Panc1 (cell line): ENCODE measurements at regions not wholly inside any gene's neighbourhood (a gene's known extent, or its start where the extent isn't known, plus 50 kb on each side); places are given as distances from the start of the nearest gene placed in this dataset.

Source experiments
- ATAC-seq: fragments of 200-7000 bp; cut with Tn5 transposase; 2 replicates; pipeline ENCODE4 v1.9.1; 2020; ENCODE audit warnings: mild to moderate bottlenecking, moderate library complexity
- BruUV-seq: library from RNA; stranded (reverse); fragments of 400-500 nt; replicated peaks from 2 replicates; lab custom pipeline; 2021; lab: Mats Ljungman, UMichigan
- CTCF ChIA-PET: fragments of 300-600 bp; sonication (Branson Sonifier 250); formaldehyde crosslinking; loops from one replicate; lab custom pipeline; 2022; ENCODE audit warnings: antibody characterized with exemption; lab: Charles Lee
- POLR2A ChIA-PET: fragments of 300-600 bp; sonication (Branson Sonifier 250); formaldehyde crosslinking; loops from one replicate; lab custom pipeline; 2022; ENCODE audit warnings: antibody characterized with exemption; lab: Charles Lee
- DNase-seq: peaks from one replicate; pipeline ENCODE4 v3.0.0-alpha.2; 2010; ENCODE audit warnings: low read depth, low spot score
- H3K27ac ChIP-seq: 2 replicates; pipeline ENCODE4 v1.5.1; 2011; ENCODE audit warnings: mild to moderate bottlenecking, low read length, inconsistent platforms
- H3K27me3 ChIP-seq: fragments of 200-500 bp; sonication (Bioruptor generic); 2 replicates; pipeline ENCODE4 v1.6.0; 2014; ENCODE audit warnings: low read length, inconsistent platforms; ENCODE audit not compliant: control insufficient read depth, insufficient read depth
- H3K36me3 ChIP-seq: fragments of 200-500 bp; sonication (Bioruptor generic); 2 replicates; pipeline ENCODE4 v1.5.1; 2014; ENCODE audit warnings: inconsistent platforms, mild to moderate bottlenecking, low read length, moderate library complexity; ENCODE audit not compliant: control insufficient read depth, insufficient read depth
- H3K4me1 ChIP-seq: 2 replicates; pipeline ENCODE4 v1.5.1; 2011; ENCODE audit warnings: inconsistent platforms, mild to moderate bottlenecking, low read length, moderate library complexity; ENCODE audit not compliant: control insufficient read depth, insufficient read depth
- H3K4me3 ChIP-seq, 2 experiments: 2 replicates each; pipeline ENCODE4 v1.5.1; 2011 to 2012; ENCODE audit warnings: low read depth in 2 of 2, low read length in 2 of 2, mild to moderate bottlenecking in 2 of 2, inconsistent platforms in 1 of 2, moderate library complexity in 1 of 2
- H3K9me3 ChIP-seq: fragments of 200-500 bp; sonication (Bioruptor generic); 2 replicates; pipeline ENCODE4 v1.5.1; 2014; ENCODE audit warnings: low read depth, mild to moderate bottlenecking, inconsistent platforms, low read length, moderate library complexity; ENCODE audit not compliant: control insufficient read depth, insufficient read depth
- CTCF ChIP-seq: fragments of 450-650 bp; IDR thresholded peaks from 2 replicates; pipeline ENCODE4 v1.5.1; 2017; ENCODE audit warnings: mild to moderate bottlenecking
- POLR2AphosphoS5 ChIP-seq: IDR thresholded peaks from 2 replicates; pipeline ENCODE4 v1.6.1; 2012; ENCODE audit warnings: mild to moderate bottlenecking, low read depth, low read length, moderate library complexity
- REST ChIP-seq, 2 experiments: IDR thresholded peaks; 2 replicates each; pipeline ENCODE4 v1.6.1; 2011 to 2012; ENCODE audit warnings: low read depth in 2 of 2, control low read depth in 1 of 2, low read length in 1 of 2, mild to moderate bottlenecking in 1 of 2, moderate library complexity in 1 of 2; ENCODE audit not compliant: insufficient read depth in 1 of 2
- SIN3A ChIP-seq: IDR thresholded peaks from 2 replicates; pipeline ENCODE4 v1.6.1; 2012; ENCODE audit warnings: low read depth, mild to moderate bottlenecking, low read length, moderate library complexity, borderline replicate concordance; ENCODE audit not compliant: insufficient read depth
- TCF7L2 ChIP-seq: IDR thresholded peaks from 2 replicates; pipeline ENCODE4 v1.6.1; 2011; ENCODE audit warnings: mild to moderate bottlenecking, low read depth, low read length, inconsistent platforms
- in situ Hi-C: cut with HindIII; loops from 2 replicates; pipeline ENCODE4 v1.10.0; 2016; ENCODE audit warnings: low sequenced_read_pairs, low pct_unique_long_range_greater_than_20kb
- intact Hi-C: fragments of 100-400 bp; cut with micrococcal nuclease; formaldehyde crosslinking; loops from one replicate; pipeline ENCODE4 v1.10.0; 2022; ENCODE audit not compliant: unreplicated experiment

- H3K36me3 ChIP-seq: no peaks in the 10 kb centered on the region
- CTCF ChIA-PET: no interaction called here
- no peak overlapping the region for H3K4me3 ChIP-seq
- DNase-seq (no peak), ATAC-seq (no peak)
- no peak overlapping the region for H3K27ac ChIP-seq
- in situ Hi-C loops (no loop called here), intact Hi-C loops (no loop called here)
- TF ChIP-seq CTCF: no peak
- TF ChIP-seq POLR2AphosphoS5: no peak
- no peak for TF ChIP-seq SIN3A
- no peak for TF ChIP-seq REST (IDR thresholded peaks at IDR 0.05; ENCODE audit: insufficient read depth in 1 of 2, low read depth in 2 of 2, low read length in 1 of 2)
- no peak for TF ChIP-seq TCF7L2
- no peaks in the 10 kb centered on the region for H3K4me1 ChIP-seq
- no peaks in the 10 kb centered on the region for H3K9me3 ChIP-seq
- POLR2A ChIA-PET: no interaction called here
- no TSS peak for BruUV-seq
- H3K27me3 ChIP-seq: no peaks in the 10 kb centered on the region; the same call in 1 of the 2 replicates
These were observed 149.4 kb downstream of the SNAPC1 start for GRCh38 chr14:61911574-61911973.

- ATAC-seq: no peak
- POLR2A ChIA-PET: no interaction called here
- no TSS peak for BruUV-seq
These were observed 156.8 kb downstream of the SNAPC1 start for GRCh38 chr14:61918998-61919397.

More at GRCh38 chr14:61918998-61919397, 156.8 kb downstream of the SNAPC1 start:
- in situ Hi-C loops (no loop called here), intact Hi-C loops (no loop called here)
- Histone ChIP-seq H3K9me3 (no peaks in the 10 kb centered on the region), H3K36me3 (no peaks in the 10 kb centered on the region), H3K27ac (no peak overlapping the region), H3K27me3 (no peaks in the 10 kb centered on the region), H3K4me3 (no peak overlapping the region), H3K4me1 (no peaks in the 10 kb centered on the region)
- CTCF ChIA-PET: no interaction called here
- DNase-seq: no peak
- TF ChIP-seq TCF7L2: no peak
- TF ChIP-seq CTCF: no peak
- TF ChIP-seq SIN3A: no peak
- TF ChIP-seq POLR2AphosphoS5: no peak
- no peak for TF ChIP-seq REST (IDR thresholded peaks at IDR 0.05; ENCODE audit: insufficient read depth in 1 of 2, low read depth in 2 of 2, low read length in 1 of 2)
